ENCODE measurements at regions not wholly inside any gene's neighbourhood (a gene's known extent, or its start where the extent isn't known, plus 50 kb on each side); places are given as distances from the start of the nearest gene placed in this dataset.

GRCh38 chr20:57022306-57022705 is 244.1 kb downstream of the BMP7 start:
- Histone ChIP-seq H3K36me3 (ENCODE audit: control insufficient read depth in 2 of 2, insufficient read depth in 2 of 2, low read length in 2 of 2) (no peaks in the 10 kb centered on the region), H3K27me3 (ENCODE audit: control insufficient read depth in 2 of 2, insufficient read depth in 2 of 2, low read length in 2 of 2) (peaks cover 0 to 13% of the 10 kb centered on the region in 2 donors), H3K9me3 (ENCODE audit: control insufficient read depth in 2 of 2, low read length in 2 of 2) (no peaks in the 10 kb centered on the region), H3K27ac (ENCODE audit: low read depth in 2 of 2, low read length in 2 of 2) (no peak overlapping the region), H3K4me3 (ENCODE audit: low read length in 2 of 2) (no peak overlapping the region), H3K9ac (ENCODE audit: low read depth in 1 of 2, low read length in 2 of 2) (no peak overlapping the region), H3K4me1 (ENCODE audit: control insufficient read depth in 2 of 2, insufficient read depth in 2 of 2, low read length in 2 of 2) (no peaks in the 10 kb centered on the region)

- H3K9ac ChIP-seq (ENCODE audit: low read depth in 1 of 2, low read length in 2 of 2) = no peak overlapping the region
- H3K27ac ChIP-seq (ENCODE audit: low read depth in 2 of 2, low read length in 2 of 2) = no peak overlapping the region
- no peaks in the 10 kb centered on the region for H3K9me3 ChIP-seq (ENCODE audit: control insufficient read depth in 2 of 2, low read length in 2 of 2)
- no peak overlapping the region for H3K4me3 ChIP-seq (ENCODE audit: low read length in 2 of 2)
- H3K27me3 ChIP-seq (ENCODE audit: control insufficient read depth in 2 of 2, insufficient read depth in 2 of 2, low read length in 2 of 2) = peaks cover 0 to 13% of the 10 kb centered on the region in 2 donors
- no peaks in the 10 kb centered on the region for H3K4me1 ChIP-seq (ENCODE audit: control insufficient read depth in 2 of 2, insufficient read depth in 2 of 2, low read length in 2 of 2)
- no peaks in the 10 kb centered on the region for H3K36me3 ChIP-seq (ENCODE audit: control insufficient read depth in 2 of 2, insufficient read depth in 2 of 2, low read length in 2 of 2)
These were observed 243.4 kb downstream of the BMP7 start for GRCh38 chr20:57023007-57023406.

GRCh38 chr20:57023997-57024396 is 242.4 kb downstream of the BMP7 start:
- Histone ChIP-seq H3K27ac (ENCODE audit: low read depth in 2 of 2, low read length in 2 of 2) (no peak overlapping the region), H3K9me3 (ENCODE audit: control insufficient read depth in 2 of 2, low read length in 2 of 2) (no peaks in the 10 kb centered on the region), H3K36me3 (ENCODE audit: control insufficient read depth in 2 of 2, insufficient read depth in 2 of 2, low read length in 2 of 2) (no peaks in the 10 kb centered on the region), H3K27me3 (ENCODE audit: control insufficient read depth in 2 of 2, insufficient read depth in 2 of 2, low read length in 2 of 2) (peaks cover 0 to 13% of the 10 kb centered on the region in 2 donors), H3K4me3 (ENCODE audit: low read length in 2 of 2) (no peak overlapping the region), H3K9ac (ENCODE audit: low read depth in 1 of 2, low read length in 2 of 2) (no peak overlapping the region), H3K4me1 (ENCODE audit: control insufficient read depth in 2 of 2, insufficient read depth in 2 of 2, low read length in 2 of 2) (no peaks in the 10 kb centered on the region)

GRCh38 chr20:57024849-57025248 is 241.6 kb downstream of the BMP7 start:
- Histone ChIP-seq H3K27me3 (ENCODE audit: control insufficient read depth in 2 of 2, insufficient read depth in 2 of 2, low read length in 2 of 2) (peaks cover 0 to 16% of the 10 kb centered on the region in 2 donors), H3K36me3 (ENCODE audit: control insufficient read depth in 2 of 2, insufficient read depth in 2 of 2, low read length in 2 of 2) (no peaks in the 10 kb centered on the region), H3K27ac (ENCODE audit: low read depth in 2 of 2, low read length in 2 of 2) (no peak overlapping the region), H3K4me1 (ENCODE audit: control insufficient read depth in 2 of 2, insufficient read depth in 2 of 2, low read length in 2 of 2) (no peaks in the 10 kb centered on the region), H3K9ac (ENCODE audit: low read depth in 1 of 2, low read length in 2 of 2) (no peak overlapping the region), H3K4me3 (ENCODE audit: low read length in 2 of 2) (no peak overlapping the region), H3K9me3 (ENCODE audit: control insufficient read depth in 2 of 2, low read length in 2 of 2) (no peaks in the 10 kb centered on the region)

GRCh38 chr20:57025261-57025660 is 241.2 kb downstream of the BMP7 start:
- Histone ChIP-seq H3K4me1 (ENCODE audit: control insufficient read depth in 2 of 2, insufficient read depth in 2 of 2, low read length in 2 of 2) (no peaks in the 10 kb centered on the region), H3K4me3 (ENCODE audit: low read length in 2 of 2) (no peak overlapping the region), H3K36me3 (ENCODE audit: control insufficient read depth in 2 of 2, insufficient read depth in 2 of 2, low read length in 2 of 2) (no peaks in the 10 kb centered on the region), H3K9ac (ENCODE audit: low read depth in 1 of 2, low read length in 2 of 2) (no peak overlapping the region), H3K27me3 (ENCODE audit: control insufficient read depth in 2 of 2, insufficient read depth in 2 of 2, low read length in 2 of 2) (peaks cover 0 to 12% of the 10 kb centered on the region in 2 donors), H3K27ac (ENCODE audit: low read depth in 2 of 2, low read length in 2 of 2) (no peak overlapping the region), H3K9me3 (ENCODE audit: control insufficient read depth in 2 of 2, low read length in 2 of 2) (no peaks in the 10 kb centered on the region)

GRCh38 chr20:57025666-57026224 is 240.7 kb downstream of the BMP7 start:
- H3K27me3 ChIP-seq (ENCODE audit: control insufficient read depth in 2 of 2, insufficient read depth in 2 of 2, low read length in 2 of 2) = peaks cover 0 to 12% of the 10 kb centered on the region in 2 donors
- no peak overlapping the region for H3K9ac ChIP-seq (ENCODE audit: low read depth in 1 of 2, low read length in 2 of 2)
- no peak overlapping the region for H3K27ac ChIP-seq (ENCODE audit: low read depth in 2 of 2, low read length in 2 of 2)
- H3K9me3 ChIP-seq (ENCODE audit: control insufficient read depth in 2 of 2, low read length in 2 of 2) = no peaks in the 10 kb centered on the region
- no peaks in the 10 kb centered on the region for H3K4me1 ChIP-seq (ENCODE audit: control insufficient read depth in 2 of 2, insufficient read depth in 2 of 2, low read length in 2 of 2)
- H3K36me3 ChIP-seq (ENCODE audit: control insufficient read depth in 2 of 2, insufficient read depth in 2 of 2, low read length in 2 of 2) = no peaks in the 10 kb centered on the region
- no peak overlapping the region for H3K4me3 ChIP-seq (ENCODE audit: low read length in 2 of 2)

GRCh38 chr20:57027777-57028176 is 238.7 kb downstream of the BMP7 start:
- no peaks in the 10 kb centered on the region for H3K36me3 ChIP-seq (ENCODE audit: control insufficient read depth in 2 of 2, insufficient read depth in 2 of 2, low read length in 2 of 2)
- H3K4me1 ChIP-seq (ENCODE audit: control insufficient read depth in 2 of 2, insufficient read depth in 2 of 2, low read length in 2 of 2) = no peaks in the 10 kb centered on the region
- H3K9me3 ChIP-seq (ENCODE audit: control insufficient read depth in 2 of 2, low read length in 2 of 2) = no peaks in the 10 kb centered on the region
- no peak overlapping the region for H3K4me3 ChIP-seq (ENCODE audit: low read length in 2 of 2)
- H3K27me3 ChIP-seq (ENCODE audit: control insufficient read depth in 2 of 2, insufficient read depth in 2 of 2, low read length in 2 of 2) = peaks cover 0 to 5% of the 10 kb centered on the region in 2 donors
- H3K27ac ChIP-seq (ENCODE audit: low read depth in 2 of 2, low read length in 2 of 2) = no peak overlapping the region
- H3K9ac ChIP-seq (ENCODE audit: low read depth in 1 of 2, low read length in 2 of 2) = no peak overlapping the region

- Histone ChIP-seq H3K9ac (ENCODE audit: low read depth in 1 of 2, low read length in 2 of 2) (no peak overlapping the region), H3K27me3 (ENCODE audit: control insufficient read depth in 2 of 2, insufficient read depth in 2 of 2, low read length in 2 of 2) (peaks cover 0 to 5% of the 10 kb centered on the region in 2 donors), H3K4me1 (ENCODE audit: control insufficient read depth in 2 of 2, insufficient read depth in 2 of 2, low read length in 2 of 2) (no peaks in the 10 kb centered on the region), H3K4me3 (ENCODE audit: low read length in 2 of 2) (no peak overlapping the region), H3K36me3 (ENCODE audit: control insufficient read depth in 2 of 2, insufficient read depth in 2 of 2, low read length in 2 of 2) (no peaks in the 10 kb centered on the region), H3K27ac (ENCODE audit: low read depth in 2 of 2, low read length in 2 of 2) (no peak overlapping the region), H3K9me3 (ENCODE audit: control insufficient read depth in 2 of 2, low read length in 2 of 2) (no peaks in the 10 kb centered on the region)
These were observed 235.5 kb downstream of the BMP7 start for GRCh38 chr20:57030611-57031600.

GRCh38 chr20:57031867-57032355 is 234.5 kb downstream of the BMP7 start:
- Histone ChIP-seq H3K4me3 (ENCODE audit: low read length in 2 of 2) (no peak overlapping the region), H3K27ac (ENCODE audit: low read depth in 2 of 2, low read length in 2 of 2) (no peak overlapping the region), H3K4me1 (ENCODE audit: control insufficient read depth in 2 of 2, insufficient read depth in 2 of 2, low read length in 2 of 2) (no peaks in the 10 kb centered on the region), H3K9ac (ENCODE audit: low read depth in 1 of 2, low read length in 2 of 2) (no peak overlapping the region), H3K9me3 (ENCODE audit: control insufficient read depth in 2 of 2, low read length in 2 of 2) (no peaks in the 10 kb centered on the region), H3K36me3 (ENCODE audit: control insufficient read depth in 2 of 2, insufficient read depth in 2 of 2, low read length in 2 of 2) (no peaks in the 10 kb centered on the region), H3K27me3 (ENCODE audit: control insufficient read depth in 2 of 2, insufficient read depth in 2 of 2, low read length in 2 of 2) (peaks cover 0 to 5% of the 10 kb centered on the region in 2 donors)

- H3K27me3 ChIP-seq (ENCODE audit: control insufficient read depth in 2 of 2, insufficient read depth in 2 of 2, low read length in 2 of 2) = peaks cover 0 to 3% of the 10 kb centered on the region in 2 donors
- no peaks in the 10 kb centered on the region for H3K4me1 ChIP-seq (ENCODE audit: control insufficient read depth in 2 of 2, insufficient read depth in 2 of 2, low read length in 2 of 2)
These were observed 233.6 kb downstream of the BMP7 start for GRCh38 chr20:57032847-57033246.

More at GRCh38 chr20:57032847-57033246, 233.6 kb downstream of the BMP7 start:
- no peak overlapping the region for H3K9ac ChIP-seq (ENCODE audit: low read depth in 1 of 2, low read length in 2 of 2)
- no peak overlapping the region for H3K4me3 ChIP-seq (ENCODE audit: low read length in 2 of 2)
- no peak overlapping the region for H3K27ac ChIP-seq (ENCODE audit: low read depth in 2 of 2, low read length in 2 of 2)
- no peaks in the 10 kb centered on the region for H3K9me3 ChIP-seq (ENCODE audit: control insufficient read depth in 2 of 2, low read length in 2 of 2)
- no peaks in the 10 kb centered on the region for H3K36me3 ChIP-seq (ENCODE audit: control insufficient read depth in 2 of 2, insufficient read depth in 2 of 2, low read length in 2 of 2)

All from mucosa of rectum (tissue), 2 donors.